A549 (cell line): ENCODE measurements at regions not wholly inside any gene's neighbourhood (a gene's known extent, or its start where the extent isn't known, plus 50 kb on each side); places are given as distances from the start of the nearest gene placed in this dataset.

ENCODE experiments used
- ATAC-seq, 2 experiments: fragments of 200-7000 bp in 1 of 2; fragments of >200 bp in 1 of 2; cut with Nextera tagmentation in 1 of 2; cut with Tn5 transposase in 1 of 2; 3 replicates each; pipeline versions ENCODE4 v1.8.0 to v1.9.1; 2018 to 2020; ENCODE audit warnings: mild to moderate bottlenecking in 1 of 2, moderate library complexity in 1 of 2
- CTCF ChIA-PET: fragments of 300-600 bp; sonication (Branson Sonifier 250); formaldehyde crosslinking; extraction: SDS; loops from one replicate; lab custom pipeline; 2021; ENCODE audit warnings: antibody characterized with exemption, inconsistent platforms; lab: Yijun Ruan, JAX
- POLR2A ChIA-PET: fragments of 350-600 bp; formaldehyde crosslinking; extraction: SDS; loops from one replicate; lab custom pipeline; 2021; ENCODE audit warnings: antibody characterized with exemption, inconsistent platforms; lab: Yijun Ruan, JAX
- DNase-seq, 2 experiments: peaks; one replicate each; pipeline versions ENCODE4 v3.0.0 to v3.0.0-alpha.2; 2011 to 2016; ENCODE audit warnings: low read depth in 1 of 2, low spot score in 1 of 2
- FAIRE-seq: peaks from 2 replicates; lab custom pipeline; 2011; peaks lifted over from hg19 to GRCh38; lab: Jason Lieb, UNC
- H3K27ac ChIP-seq, 2 experiments: fragments of >200 bp; sonication (Bioruptor Twin); formaldehyde crosslinking; 3 replicates each; pipeline ENCODE4 v1.5.1; 2016 to 2017
- H3K4me1 ChIP-seq: fragments of >200 bp; sonication (Bioruptor Twin); formaldehyde crosslinking; 3 replicates; pipeline ENCODE4 v1.6.1; 2016
- H3K4me2 ChIP-seq: fragments of >200 bp; sonication (Bioruptor Twin); formaldehyde crosslinking; 3 replicates; pipeline ENCODE4 v1.6.1; 2016
- H3K4me3 ChIP-seq: fragments of >200 bp; sonication (Bioruptor Twin); formaldehyde crosslinking; 3 replicates; pipeline ENCODE4 v1.5.1; 2016
- H3K9me3 ChIP-seq: fragments of >200 bp; sonication (Bioruptor Twin); formaldehyde crosslinking; 3 replicates; pipeline ENCODE4 v1.6.1; 2016
- BHLHE40 ChIP-seq: IDR thresholded peaks from 2 replicates; pipeline ENCODE4 v1.6.1; 2012; ENCODE audit warnings: low read depth, low read length, inconsistent platforms
- CBX2 ChIP-seq: fragments of 200-600 bp; sonication (generic); IDR thresholded peaks from 2 replicates; pipeline ENCODE4 v1.6.1; 2016; ENCODE audit warnings: low read depth, mild to moderate bottlenecking, borderline replicate concordance
- CEBPB ChIP-seq, 2 experiments: fragments of >200 bp in 1 of 2; sonication (Bioruptor Twin) in 1 of 2; formaldehyde crosslinking in 1 of 2; IDR thresholded peaks; 2 replicates each; pipeline ENCODE4 v1.6.1; 2012 to 2016
- EHF ChIP-seq: fragments of 250-450 bp; sonication (Bioruptor Pico); IDR thresholded peaks from 2 replicates; pipeline ENCODE4 v1.5.0; 2020; ENCODE audit warnings: mild to moderate bottlenecking
- EHMT2 ChIP-seq: fragments of 200-600 bp; sonication (generic); IDR thresholded peaks from 2 replicates; pipeline ENCODE4 v1.6.1; 2016; ENCODE audit warnings: antibody characterized with exemption, low read depth, mild to moderate bottlenecking, moderate library complexity
- EP300 ChIP-seq, 2 experiments: fragments of >200 bp; sonication (Bioruptor Twin); formaldehyde crosslinking; IDR thresholded peaks; 2 replicates in 1 of 2; 3 replicates in 1 of 2; pipeline ENCODE4 v1.6.1; 2016 to 2017
- FOSB ChIP-seq: fragments of 250-450 bp; sonication (Bioruptor Pico); IDR thresholded peaks from 2 replicates; pipeline ENCODE4 v1.5.0; 2020; ENCODE audit warnings: mild to moderate bottlenecking, moderate library complexity
- FOSL2 ChIP-seq, 2 experiments: fragments of 450-650 bp in 1 of 2; fragments of >200 bp in 1 of 2; sonication (Bioruptor Twin) in 1 of 2; formaldehyde crosslinking; IDR thresholded peaks; 2 replicates each; pipeline versions ENCODE4 v1.5.0 to v1.6.1; 2016 to 2020; ENCODE audit warnings: mild to moderate bottlenecking in 1 of 2, moderate library complexity in 1 of 2
- HDAC2 ChIP-seq: fragments of 200-600 bp; sonication (generic); IDR thresholded peaks from 2 replicates; pipeline ENCODE4 v1.6.1; 2016
- HEYL ChIP-seq: fragments of 250-450 bp; sonication (Bioruptor Pico); IDR thresholded peaks from 2 replicates; pipeline ENCODE4 v1.8.0; 2021; ENCODE audit warnings: mild to moderate bottlenecking, moderate library complexity
- HMGXB4 ChIP-seq: fragments of 250-450 bp; sonication (Bioruptor Pico); IDR thresholded peaks from 2 replicates; pipeline ENCODE4 v1.5.0; 2021; ENCODE audit warnings: mild to moderate bottlenecking, moderate library complexity, borderline replicate concordance
- HOXB13 ChIP-seq: fragments of 250-450 bp; sonication (Bioruptor Pico); IDR thresholded peaks from 2 replicates; pipeline ENCODE4 v1.5.0; 2020; ENCODE audit warnings: low read depth, mild to moderate bottlenecking, moderate library complexity
- HOXB5 ChIP-seq: fragments of 250-450 bp; sonication (Bioruptor Pico); IDR thresholded peaks from 2 replicates; pipeline ENCODE4 v1.5.0; 2020; ENCODE audit warnings: mild to moderate bottlenecking, moderate library complexity
- JUNB ChIP-seq: fragments of >200 bp; sonication (Bioruptor Twin); formaldehyde crosslinking; IDR thresholded peaks from 2 replicates; pipeline ENCODE4 v1.6.1; 2016
- MAZ ChIP-seq: fragments of 150-350 bp; IDR thresholded peaks from 2 replicates; pipeline ENCODE4 v1.6.1; 2014; ENCODE audit warnings: antibody characterized with exemption, low read depth, low read length, borderline replicate concordance
- NPAS2 ChIP-seq: fragments of 250-450 bp; sonication (Bioruptor Pico); IDR thresholded peaks from 2 replicates; pipeline ENCODE4 v1.8.0; 2022; ENCODE audit warnings: mild to moderate bottlenecking, moderate library complexity, borderline replicate concordance
- NR3C1 ChIP-seq: fragments of >200 bp; sonication (Bioruptor Twin); formaldehyde crosslinking; IDR thresholded peaks from 3 replicates; pipeline ENCODE4 v1.6.1; 2017
- PBX3 ChIP-seq: IDR thresholded peaks from 2 replicates; pipeline ENCODE4 v1.6.1; 2012
- POLR2A ChIP-seq: IDR thresholded peaks from 2 replicates; pipeline ENCODE4 v1.6.1; 2012; ENCODE audit warnings: mild to moderate bottlenecking, low read length
- POLR2AphosphoS2 ChIP-seq: conservative IDR thresholded peaks from 2 replicates; pipeline ENCODE4 v1.6.1; 2012; ENCODE audit warnings: low read length, improper control_type of control experiment, inconsistent platforms
- RARB ChIP-seq: fragments of 250-450 bp; sonication (Bioruptor Pico); IDR thresholded peaks from 2 replicates; pipeline ENCODE4 v1.8.0; 2021; ENCODE audit warnings: mild to moderate bottlenecking, moderate library complexity
- TP53 ChIP-seq: fragments of 250-450 bp; sonication (Bioruptor Pico); IDR thresholded peaks from 2 replicates; pipeline ENCODE4 v1.5.0; 2021; ENCODE audit warnings: mild to moderate bottlenecking, moderate library complexity
- ZC3H11A ChIP-seq: fragments of 450-650 bp; IDR thresholded peaks from 2 replicates; pipeline ENCODE4 v1.6.1; 2014; ENCODE audit warnings: antibody characterized with exemption, mild to moderate bottlenecking
- ZNF302 ChIP-seq: fragments of 250-450 bp; sonication (Bioruptor Pico); IDR thresholded peaks from 2 replicates; pipeline ENCODE4 v1.9.0; 2021; ENCODE audit warnings: inconsistent platforms, mild to moderate bottlenecking, moderate library complexity
- ZSCAN20 ChIP-seq: fragments of 250-450 bp; sonication (Bioruptor Pico); IDR thresholded peaks from 2 replicates; pipeline ENCODE4 v1.8.0; 2022; ENCODE audit warnings: mild to moderate bottlenecking, moderate library complexity
- WGBS: methylation state at CpG from one replicate; pipeline ENCODE4 v1.1.6; 2017; ENCODE audit errors: missing lambda C conversion rate; 5-methylcytosine and 5-hydroxymethylcytosine counted together
- TF ChIP-seq, protein P1 (sequence below): IDR thresholded peaks from 2 replicates; pipeline ENCODE4 v1.6.1; 2012; ENCODE audit warnings: low read depth, borderline replicate concordance
- TF ChIP-seq, protein P2 (sequence below): IDR thresholded peaks from 2 replicates; pipeline ENCODE4 v1.6.1; 2012

DNA sequence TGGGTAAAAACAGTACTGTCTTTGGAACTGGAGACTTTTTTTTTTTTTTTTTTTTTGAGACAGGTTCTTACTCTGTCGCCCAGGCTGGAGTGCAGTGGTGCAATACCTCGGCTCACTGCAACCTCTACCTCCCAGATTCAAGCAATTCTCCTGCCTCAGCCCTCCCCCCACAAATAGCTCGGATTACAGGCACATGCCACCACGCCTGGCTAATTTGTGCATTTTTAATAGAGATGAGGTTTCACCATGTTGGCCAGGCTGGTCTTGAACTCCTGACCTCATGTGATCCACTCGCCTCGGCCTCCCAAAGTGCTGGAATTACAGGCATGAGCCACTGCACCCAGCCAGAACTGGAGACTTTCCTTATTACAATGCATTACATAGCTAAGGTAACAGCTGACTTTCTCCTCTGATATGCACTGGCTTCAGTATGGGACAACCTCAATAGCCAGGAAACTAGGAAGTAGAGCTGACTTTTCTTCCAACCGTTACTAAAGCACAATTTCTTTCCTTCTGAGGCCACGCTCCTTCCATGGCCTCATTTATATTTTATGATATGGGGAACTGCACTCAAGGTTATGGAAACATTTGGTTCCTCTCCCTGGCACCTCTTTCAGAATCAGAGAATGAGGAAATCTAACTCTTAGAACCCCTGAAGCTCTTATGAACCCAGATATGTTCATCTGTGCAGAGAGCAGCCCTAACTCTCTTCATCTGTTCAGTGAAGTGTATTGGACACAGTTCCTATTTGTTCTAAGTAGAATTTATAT is 53.5 kb upstream of the FAM9B start:
- no peak for DNase-seq
- Histone ChIP-seq H3K4me3 (no peak overlapping the region), H3K4me2 (no peak overlapping the region), H3K4me1 (no peaks in the 10 kb centered on the region), H3K9me3 (no peaks in the 10 kb centered on the region), H3K27ac (no peak overlapping the region)
- FAIRE-seq, result no peak
- ChIA-PET POLR2A (no interaction called here), CTCF (no interaction called here)
- 61% methylated on average over 8 of the region's 8 CpGs for WGBS
- ATAC-seq, result no peak
- no peak for TF ChIP-seq MAZ
- TF ChIP-seq, protein P1, sequence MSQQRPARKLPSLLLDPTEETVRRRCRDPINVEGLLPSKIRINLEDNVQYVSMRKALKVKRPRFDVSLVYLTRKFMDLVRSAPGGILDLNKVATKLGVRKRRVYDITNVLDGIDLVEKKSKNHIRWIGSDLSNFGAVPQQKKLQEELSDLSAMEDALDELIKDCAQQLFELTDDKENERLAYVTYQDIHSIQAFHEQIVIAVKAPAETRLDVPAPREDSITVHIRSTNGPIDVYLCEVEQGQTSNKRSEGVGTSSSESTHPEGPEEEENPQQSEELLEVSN, result no peak
- TF ChIP-seq PBX3, result no peak
- TF ChIP-seq, protein P2, sequence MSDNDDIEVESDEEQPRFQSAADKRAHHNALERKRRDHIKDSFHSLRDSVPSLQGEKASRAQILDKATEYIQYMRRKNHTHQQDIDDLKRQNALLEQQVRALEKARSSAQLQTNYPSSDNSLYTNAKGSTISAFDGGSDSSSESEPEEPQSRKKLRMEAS, result no peak
- TF ChIP-seq HEYL (CRISPR knock-in tag), result no peak
- no peak for TF ChIP-seq EHF (CRISPR knock-in tag)
- no peak for TF ChIP-seq EP300 (IDR thresholded peaks at IDR 0.05)

DNA sequence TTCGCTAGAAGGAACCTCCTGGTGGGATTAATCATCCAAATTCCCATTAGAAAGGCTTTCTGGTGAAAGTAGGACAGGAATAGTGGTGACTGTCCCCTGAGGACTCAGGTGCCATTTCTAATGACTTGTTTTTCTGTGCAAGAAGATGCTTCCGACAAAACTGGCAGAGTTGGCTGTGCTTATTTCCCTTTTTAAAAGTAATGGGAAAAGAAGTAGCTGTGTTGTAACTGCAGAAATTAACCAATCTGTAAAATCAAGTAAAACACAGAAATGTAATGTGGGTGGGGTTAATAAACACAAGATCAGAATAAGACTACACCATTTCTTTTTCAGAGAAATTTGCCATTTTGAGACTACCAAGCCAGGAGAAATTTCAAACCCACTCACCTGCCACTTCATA is 55.0 kb upstream of the FAM9B start:
- POLR2A ChIA-PET, result no interaction called here
- WGBS, result 80% methylated on average over 2 of the region's 2 CpGs

GRCh38 chrX:9090766-9091165 is 56.8 kb upstream of the FAM9B start:
- Histone ChIP-seq H3K9me3 (no peaks in the 10 kb centered on the region), H3K27ac (no peak overlapping the region), H3K4me1 (no peaks in the 10 kb centered on the region), H3K4me3 (no peak overlapping the region), H3K4me2 (no peak overlapping the region)
- POLR2A ChIA-PET, result no interaction called here
- no peak for DNase-seq
- no peak for ATAC-seq
- CTCF ChIA-PET, result no interaction called here
- 56% methylated on average over 1 of the region's 1 CpG for WGBS
- FAIRE-seq, result no peak
- TF ChIP-seq HOXB5 (CRISPR knock-in tag) (no peak), CBX2 (no peak), CEBPB (IDR thresholded peaks at IDR 0.05) (no peak), BHLHE40 (no peak), HOXB13 (CRISPR knock-in tag) (no peak), FOSL2 (IDR thresholded peaks at IDR 0.05) (no peak), FOSL2 (CRISPR knock-in tag; IDR thresholded peaks at IDR 0.05) (no peak), PBX3 (no peak), EHF (CRISPR knock-in tag) (no peak), FOSB (CRISPR knock-in tag) (no peak), JUNB (no peak), HDAC2 (no peak), EHMT2 (no peak), HMGXB4 (CRISPR knock-in tag) (no peak)

More for the DNA sequence above, 55.0 kb upstream of the FAM9B start:
- Histone ChIP-seq H3K4me1 (no peaks in the 10 kb centered on the region), H3K4me3 (no peak overlapping the region), H3K27ac (no peak overlapping the region), H3K9me3 (no peaks in the 10 kb centered on the region), H3K4me2 (no peak overlapping the region)
- TF ChIP-seq, protein P1, result no peak
- no peak for TF ChIP-seq NPAS2 (CRISPR knock-in tag)
- TF ChIP-seq POLR2AphosphoS2, result no peak
- no peak for TF ChIP-seq EHF (CRISPR knock-in tag)
- no peak for TF ChIP-seq RARB
- TF ChIP-seq HMGXB4 (CRISPR knock-in tag), result no peak
- TF ChIP-seq ZC3H11A, result no peak
- no peak for TF ChIP-seq FOSB (CRISPR knock-in tag)
- TF ChIP-seq EP300 (IDR thresholded peaks at IDR 0.05), result no peak
- no peak for TF ChIP-seq POLR2A
- no peak for TF ChIP-seq NR3C1
- TF ChIP-seq TP53 (CRISPR knock-in tag), result no peak
- no peak for TF ChIP-seq BHLHE40
- TF ChIP-seq ZNF302 (CRISPR knock-in tag), result no peak
- no peak for TF ChIP-seq ZSCAN20 (CRISPR knock-in tag)
- ATAC-seq (no peak), FAIRE-seq (no peak), DNase-seq (no peak)
- CTCF ChIA-PET, result no interaction called here
